ENCODE measurements at regions not wholly inside any gene's neighbourhood (a gene's known extent, or its start where the extent isn't known, plus 50 kb on each side); places are given as distances from the start of the nearest gene placed in this dataset.

DNA sequence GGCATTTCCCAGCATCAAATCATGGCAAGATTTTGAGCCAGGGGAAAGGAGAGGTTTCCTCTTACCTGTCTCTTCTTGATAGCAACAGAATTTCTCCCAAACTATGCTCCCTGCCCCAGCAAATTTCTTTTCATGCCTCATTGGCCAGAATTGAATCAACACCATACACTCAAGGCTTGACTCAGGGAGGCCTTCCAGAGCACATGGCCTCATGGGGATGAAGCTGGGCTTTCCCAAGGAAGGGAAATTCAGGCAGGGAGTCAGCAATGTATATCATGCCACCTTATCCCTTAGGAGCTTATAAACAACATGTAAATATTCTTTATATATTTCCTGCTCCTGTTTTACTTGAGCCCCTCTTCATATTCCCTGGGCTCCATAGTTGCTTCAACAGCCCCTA lies 62.1 kb downstream of the ARF6 start:
- TF ChIP-seq, protein P1, sequence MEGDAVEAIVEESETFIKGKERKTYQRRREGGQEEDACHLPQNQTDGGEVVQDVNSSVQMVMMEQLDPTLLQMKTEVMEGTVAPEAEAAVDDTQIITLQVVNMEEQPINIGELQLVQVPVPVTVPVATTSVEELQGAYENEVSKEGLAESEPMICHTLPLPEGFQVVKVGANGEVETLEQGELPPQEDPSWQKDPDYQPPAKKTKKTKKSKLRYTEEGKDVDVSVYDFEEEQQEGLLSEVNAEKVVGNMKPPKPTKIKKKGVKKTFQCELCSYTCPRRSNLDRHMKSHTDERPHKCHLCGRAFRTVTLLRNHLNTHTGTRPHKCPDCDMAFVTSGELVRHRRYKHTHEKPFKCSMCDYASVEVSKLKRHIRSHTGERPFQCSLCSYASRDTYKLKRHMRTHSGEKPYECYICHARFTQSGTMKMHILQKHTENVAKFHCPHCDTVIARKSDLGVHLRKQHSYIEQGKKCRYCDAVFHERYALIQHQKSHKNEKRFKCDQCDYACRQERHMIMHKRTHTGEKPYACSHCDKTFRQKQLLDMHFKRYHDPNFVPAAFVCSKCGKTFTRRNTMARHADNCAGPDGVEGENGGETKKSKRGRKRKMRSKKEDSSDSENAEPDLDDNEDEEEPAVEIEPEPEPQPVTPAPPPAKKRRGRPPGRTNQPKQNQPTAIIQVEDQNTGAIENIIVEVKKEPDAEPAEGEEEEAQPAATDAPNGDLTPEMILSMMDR (conservative IDR thresholded peaks at IDR 0.05; ENCODE audit: low read depth, low read length) = no peak
- TF ChIP-seq EZH2 (IDR thresholded peaks at IDR 0.05; ENCODE audit: borderline replicate concordance, low read depth, low read length, poor library complexity, severe bottlenecking) = no peak

All from A673 (cell line).